Left ventricle myocardium inferior (tissue), 1 donor: ENCODE measurements at regions not wholly inside any gene's neighbourhood (a gene's known extent, or its start where the extent isn't known, plus 50 kb on each side); places are given as distances from the start of the nearest gene placed in this dataset.
A peak's percentile ranks its signal among the peaks of the same experiment; 100 is the strongest.

Source experiments
- DNase-seq: peaks from one replicate; pipeline ENCODE4 v3.0.0-alpha.2; 2020
- H3K27ac ChIP-seq: fragments of 200-600 bp; replicated peaks from 2 replicates; pipeline ENCODE4 v1.8.0; 2021
- H3K27me3 ChIP-seq: fragments of 200-600 bp; 2 replicates; pipeline ENCODE4 v1.8.0; 2021; ENCODE audit warnings: low read depth
- H3K36me3 ChIP-seq: fragments of 200-600 bp; 2 replicates; pipeline ENCODE4 v1.8.0; 2021
- H3K4me1 ChIP-seq: fragments of 200-600 bp; 2 replicates; pipeline ENCODE4 v1.8.0; 2021
- H3K4me3 ChIP-seq: fragments of 200-600 bp; 2 replicates; pipeline ENCODE4 v1.8.0; 2021; ENCODE audit warnings: mild to moderate bottlenecking, moderate library complexity
- H3K9me3 ChIP-seq: fragments of 200-600 bp; replicated peaks from 2 replicates; pipeline ENCODE4 v1.8.0; 2021
- CTCF ChIP-seq: fragments of 200-600 bp; IDR thresholded peaks from 2 replicates; pipeline ENCODE4 v1.8.0; 2021; ENCODE audit warnings: antibody characterized with exemption, mild to moderate bottlenecking, borderline replicate concordance
- intact Hi-C: fragments of 100-400 bp; cut with micrococcal nuclease; formaldehyde crosslinking; loops from one replicate; pipeline ENCODE4 v1.11.0; 2022
- donor health status: DM: no; HTN: yes; CAD: no; lungs with severe emphysema.

GRCh38 chr10:118448744-118449143, 106.6 kb upstream of the FAM204A start:
- Histone ChIP-seq H3K4me3 (no peak overlapping the region), H3K9me3 (peaks cover 15% of the 10 kb centered on the region), H3K36me3 (no peaks in the 10 kb centered on the region), H3K4me1 (no peaks in the 10 kb centered on the region), H3K27me3 (peaks cover 61% of the 10 kb centered on the region), H3K27ac (no peak overlapping the region)
- TF ChIP-seq CTCF: no peak
- intact Hi-C loops: no loop called here
- DNase-seq: no peak

DNA sequence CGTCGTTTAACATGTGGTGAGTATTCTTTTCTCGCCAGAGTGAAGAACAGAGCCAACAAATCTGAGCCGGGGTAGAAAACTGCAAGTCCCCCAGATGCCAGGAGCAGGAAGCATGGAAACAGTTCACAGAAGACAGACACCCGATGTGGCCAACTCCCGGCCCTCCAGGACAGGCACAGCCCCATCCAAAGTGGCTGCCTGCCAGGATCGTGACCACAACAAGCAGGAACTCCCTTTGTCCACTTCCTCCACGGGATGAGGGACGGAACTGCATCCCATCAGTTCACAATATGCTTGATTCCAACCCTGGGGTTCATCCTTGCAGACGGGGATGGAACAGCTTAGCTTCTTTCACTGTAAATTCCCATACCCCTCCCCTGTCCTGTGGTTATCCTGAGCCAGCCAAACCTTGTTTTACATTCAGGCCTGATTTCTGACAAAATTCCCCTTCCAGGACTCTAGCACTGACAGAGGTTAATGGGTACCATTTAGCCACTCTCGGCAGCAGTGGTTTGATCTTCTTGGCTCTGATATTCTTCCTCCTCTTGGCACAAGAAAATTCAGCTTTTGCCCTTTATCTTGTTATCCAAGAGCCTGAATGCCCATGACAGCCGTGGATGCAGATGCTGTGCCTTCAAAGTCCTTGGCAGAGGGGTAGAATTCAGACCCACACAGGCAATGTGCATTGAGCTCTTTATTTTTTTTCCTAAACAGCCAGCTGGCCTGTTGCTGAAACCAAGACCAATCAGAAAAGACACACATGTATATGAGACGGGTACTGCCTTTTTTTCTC, 105.5 kb upstream of the FAM204A start:
- no peak for TF ChIP-seq CTCF
- DNase-seq: peak; percentile 42
- intact Hi-C loops: no loop called here
- no peak overlapping the region for H3K4me3 ChIP-seq
- H3K27ac ChIP-seq: no peak overlapping the region
- H3K4me1 ChIP-seq: no peaks in the 10 kb centered on the region
- H3K36me3 ChIP-seq: no peaks in the 10 kb centered on the region
- peaks cover 66% of the 10 kb centered on the region for H3K27me3 ChIP-seq
- peaks cover 15% of the 10 kb centered on the region for H3K9me3 ChIP-seq

GRCh38 chr10:118445535-118445934, 103.4 kb upstream of the FAM204A start:
- Histone ChIP-seq H3K4me1 (no peaks in the 10 kb centered on the region), H3K27ac (no peak overlapping the region), H3K27me3 (peaks cover 76% of the 10 kb centered on the region), H3K4me3 (no peak overlapping the region), H3K9me3 (no peaks in the 10 kb centered on the region), H3K36me3 (no peaks in the 10 kb centered on the region)
- intact Hi-C loops: no loop called here
- TF ChIP-seq CTCF: no peak
- no peak for DNase-seq

GRCh38 chr10:118444069-118444468, 101.9 kb upstream of the FAM204A start:
- H3K27ac ChIP-seq: no peak overlapping the region
- H3K4me1 ChIP-seq: no peaks in the 10 kb centered on the region
- no peak for DNase-seq
- H3K9me3 ChIP-seq: no peaks in the 10 kb centered on the region
- intact Hi-C loops: no loop called here
- H3K36me3 ChIP-seq: no peaks in the 10 kb centered on the region
- no peak overlapping the region for H3K4me3 ChIP-seq
- TF ChIP-seq CTCF: no peak
- peaks cover 79% of the 10 kb centered on the region for H3K27me3 ChIP-seq

- DNase-seq: no peak
- H3K27me3 ChIP-seq: peaks cover 74% of the 10 kb centered on the region
- TF ChIP-seq CTCF: no peak
- intact Hi-C loops: no loop called here
- H3K4me1 ChIP-seq: no peaks in the 10 kb centered on the region
- H3K27ac ChIP-seq: no peak overlapping the region
- H3K36me3 ChIP-seq: no peaks in the 10 kb centered on the region
- H3K4me3 ChIP-seq: no peak overlapping the region
- H3K9me3 ChIP-seq: no peaks in the 10 kb centered on the region
These were observed 99.9 kb upstream of the FAM204A start for GRCh38 chr10:118442032-118442431.
